Immature natural killer cell (primary cell): ENCODE measurements at regions not wholly inside any gene's neighbourhood (a gene's known extent, or its start where the extent isn't known, plus 50 kb on each side); places are given as distances from the start of the nearest gene placed in this dataset.

ENCODE experiments used
- DNase-seq, 3 donors: peaks; one replicate each; pipeline ENCODE4 v3.0.0; 2022; ENCODE audit warnings: mixed read lengths in 1 of 3
- H3K27ac Mint-ChIP-seq, 6 donors: one replicate each; pipeline ENCODE4 v1.8.0; 2020; ENCODE audit warnings: mixed read lengths in 6 of 6, mild to moderate bottlenecking in 5 of 6, inconsistent platforms in 4 of 6, moderate library complexity in 3 of 6
- H3K27me3 Mint-ChIP-seq, 3 donors: one replicate each; pipeline ENCODE4 v1.8.0; 2020 to 2021; ENCODE audit warnings: low read depth in 3 of 3, mild to moderate bottlenecking in 3 of 3, mixed read lengths in 3 of 3, moderate library complexity in 3 of 3, inconsistent platforms in 1 of 3
- H3K36me3 Mint-ChIP-seq, 3 donors: one replicate each; pipeline ENCODE4 v1.8.0; 2020; ENCODE audit warnings: mixed read lengths in 3 of 3, inconsistent platforms in 2 of 3, mild to moderate bottlenecking in 2 of 3
- H3K4me1 Mint-ChIP-seq, 2 donors: one replicate each; pipeline ENCODE4 v1.8.0; 2020; ENCODE audit warnings: inconsistent platforms in 2 of 2, mild to moderate bottlenecking in 2 of 2, mixed read lengths in 2 of 2, moderate library complexity in 1 of 2
- H3K4me3 Mint-ChIP-seq, 5 donors: one replicate each; pipeline ENCODE4 v1.8.0; 2020; ENCODE audit warnings: mild to moderate bottlenecking in 5 of 5, mixed read lengths in 5 of 5, inconsistent platforms in 3 of 5, moderate library complexity in 3 of 5
- H3K9me3 Mint-ChIP-seq, 6 donors: one replicate each; pipeline ENCODE4 v1.8.0; 2020; ENCODE audit warnings: mild to moderate bottlenecking in 6 of 6, mixed read lengths in 6 of 6, inconsistent platforms in 4 of 6, moderate library complexity in 3 of 6

GRCh38 chr6:54776891-54777290 is 69.7 kb upstream of the FAM83B start:
- peaks cover 0 to 6% (median 2%) of the 10 kb centered on the region in 6 donors for H3K9me3 Mint-ChIP-seq
- H3K36me3 Mint-ChIP-seq, result no peaks in the 10 kb centered on the region
- no peak for DNase-seq
- no peaks in the 10 kb centered on the region for H3K4me1 Mint-ChIP-seq
- H3K4me3 Mint-ChIP-seq, result no peak overlapping the region
- no peak overlapping the region for H3K27ac Mint-ChIP-seq
- H3K27me3 Mint-ChIP-seq, result no peaks in the 10 kb centered on the region

- Mint-ChIP-seq H3K4me1 (peaks cover 0 to 2% of the 10 kb centered on the region in 2 donors), H3K27ac (no peak overlapping the region), H3K36me3 (no peaks in the 10 kb centered on the region), H3K4me3 (no peak overlapping the region), H3K27me3 (no peaks in the 10 kb centered on the region), H3K9me3 (peaks cover 0 to 6% (median 2%) of the 10 kb centered on the region in 6 donors)
- DNase-seq, result no peak
Observed at GRCh38 chr6:54778731-54779130, 67.8 kb upstream of the FAM83B start.

GRCh38 chr6:54784011-54784410 is 62.6 kb upstream of the FAM83B start:
- no peak overlapping the region for H3K4me3 Mint-ChIP-seq
- peaks cover 0 to 3% of the 10 kb centered on the region in 2 donors for H3K4me1 Mint-ChIP-seq
- peaks cover 0 to 5% (median 0%) of the 10 kb centered on the region in 6 donors for H3K9me3 Mint-ChIP-seq
- no peak overlapping the region for H3K27ac Mint-ChIP-seq
- no peaks in the 10 kb centered on the region for H3K36me3 Mint-ChIP-seq
- H3K27me3 Mint-ChIP-seq, result peaks cover 0 to 4% (median 2%) of the 10 kb centered on the region in 3 donors
- DNase-seq, result no peak

- Mint-ChIP-seq H3K4me1 (peaks cover 0 to 3% of the 10 kb centered on the region in 2 donors), H3K27me3 (peaks cover 0 to 4% (median 2%) of the 10 kb centered on the region in 3 donors), H3K9me3 (peaks cover 0 to 6% (median 0%) of the 10 kb centered on the region in 6 donors), H3K27ac (no peak overlapping the region), H3K36me3 (no peaks in the 10 kb centered on the region), H3K4me3 (no peak overlapping the region)
- DNase-seq, result no peak
Observed at GRCh38 chr6:54786154-54786553, 60.4 kb upstream of the FAM83B start.

GRCh38 chr6:54787825-54788224 is 58.7 kb upstream of the FAM83B start:
- DNase-seq, result no peak

More at GRCh38 chr6:54787825-54788224, 58.7 kb upstream of the FAM83B start:
- Mint-ChIP-seq H3K27me3 (peaks cover 2 to 4% (median 2%) of the 10 kb centered on the region in 3 donors), H3K27ac (no peak overlapping the region), H3K9me3 (peaks cover 0 to 6% (median 0%) of the 10 kb centered on the region in 6 donors), H3K4me3 (no peak overlapping the region), H3K4me1 (peaks cover 0 to 3% of the 10 kb centered on the region in 2 donors), H3K36me3 (peaks cover 0 to 4% (median 0%) of the 10 kb centered on the region in 3 donors)
